Lower leg skin (tissue), 3 donors: ENCODE measurements at regions not wholly inside any gene's neighbourhood (a gene's known extent, or its start where the extent isn't known, plus 50 kb on each side); places are given as distances from the start of the nearest gene placed in this dataset.

Experiments used
- CTCF ChIP-seq, 3 donors: fragments of 450-650 bp; IDR thresholded peaks; one replicate each; pipeline ENCODE4 v1.5.1; 2016; ENCODE audit warnings: antibody characterized with exemption in 3 of 3, mild to moderate bottlenecking in 3 of 3, moderate library complexity in 2 of 3
- POLR2A ChIP-seq, 2 donors: fragments of 450-650 bp; IDR thresholded peaks; one replicate each; pipeline ENCODE4 v1.6.1; 2016 to 2017; ENCODE audit warnings: antibody characterized with exemption in 2 of 2, mild to moderate bottlenecking in 1 of 2, moderate library complexity in 1 of 2

GRCh38 chr13:82566864-82567263 lies 1315.4 kb downstream of the SLITRK1 start:
- TF ChIP-seq CTCF (IDR thresholded peaks at IDR 0.05) (no peak), POLR2A (IDR thresholded peaks at IDR 0.05) (no peak)
